GM12874 (cell line): ENCODE measurements at regions not wholly inside any gene's neighbourhood (a gene's known extent, or its start where the extent isn't known, plus 50 kb on each side); places are given as distances from the start of the nearest gene placed in this dataset.

ENCODE experiments used
- TF ChIP-seq, protein P1 (sequence below): IDR thresholded peaks from 2 replicates; pipeline ENCODE4 v1.5.1; 2011; ENCODE audit warnings: low read depth, mild to moderate bottlenecking, control low read depth, low read length, moderate library complexity; ENCODE audit not compliant: insufficient read depth

- TF ChIP-seq, protein P1, sequence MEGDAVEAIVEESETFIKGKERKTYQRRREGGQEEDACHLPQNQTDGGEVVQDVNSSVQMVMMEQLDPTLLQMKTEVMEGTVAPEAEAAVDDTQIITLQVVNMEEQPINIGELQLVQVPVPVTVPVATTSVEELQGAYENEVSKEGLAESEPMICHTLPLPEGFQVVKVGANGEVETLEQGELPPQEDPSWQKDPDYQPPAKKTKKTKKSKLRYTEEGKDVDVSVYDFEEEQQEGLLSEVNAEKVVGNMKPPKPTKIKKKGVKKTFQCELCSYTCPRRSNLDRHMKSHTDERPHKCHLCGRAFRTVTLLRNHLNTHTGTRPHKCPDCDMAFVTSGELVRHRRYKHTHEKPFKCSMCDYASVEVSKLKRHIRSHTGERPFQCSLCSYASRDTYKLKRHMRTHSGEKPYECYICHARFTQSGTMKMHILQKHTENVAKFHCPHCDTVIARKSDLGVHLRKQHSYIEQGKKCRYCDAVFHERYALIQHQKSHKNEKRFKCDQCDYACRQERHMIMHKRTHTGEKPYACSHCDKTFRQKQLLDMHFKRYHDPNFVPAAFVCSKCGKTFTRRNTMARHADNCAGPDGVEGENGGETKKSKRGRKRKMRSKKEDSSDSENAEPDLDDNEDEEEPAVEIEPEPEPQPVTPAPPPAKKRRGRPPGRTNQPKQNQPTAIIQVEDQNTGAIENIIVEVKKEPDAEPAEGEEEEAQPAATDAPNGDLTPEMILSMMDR = no peak
Measured at GRCh38 chr2:79428745-79429144, 84.1 kb upstream of the CTNNA2 start.

DNA sequence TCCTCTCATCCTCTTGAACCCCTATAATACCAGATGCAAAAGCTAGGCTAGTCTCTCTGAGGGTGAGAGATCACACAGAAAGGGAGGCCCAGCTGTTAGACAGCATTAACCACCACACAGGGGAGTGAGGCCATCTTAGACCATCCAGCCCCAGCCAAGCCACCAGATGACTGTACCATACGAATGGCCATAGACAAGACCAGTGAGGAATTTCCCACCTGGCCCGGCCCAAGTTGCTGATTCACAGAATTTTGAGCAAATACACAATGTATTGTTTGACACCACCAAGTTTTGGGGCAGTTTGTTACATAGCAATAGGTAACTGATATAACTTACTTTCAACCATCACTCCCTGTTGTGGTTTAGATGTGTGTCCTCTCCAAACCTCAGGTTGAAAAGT is 98.2 kb upstream of the CTNNA2 start:
- TF ChIP-seq, protein P1 = no peak

GRCh38 chr2:79394485-79394859 is 118.4 kb upstream of the CTNNA2 start:
- TF ChIP-seq, protein P1 = no peak

DNA sequence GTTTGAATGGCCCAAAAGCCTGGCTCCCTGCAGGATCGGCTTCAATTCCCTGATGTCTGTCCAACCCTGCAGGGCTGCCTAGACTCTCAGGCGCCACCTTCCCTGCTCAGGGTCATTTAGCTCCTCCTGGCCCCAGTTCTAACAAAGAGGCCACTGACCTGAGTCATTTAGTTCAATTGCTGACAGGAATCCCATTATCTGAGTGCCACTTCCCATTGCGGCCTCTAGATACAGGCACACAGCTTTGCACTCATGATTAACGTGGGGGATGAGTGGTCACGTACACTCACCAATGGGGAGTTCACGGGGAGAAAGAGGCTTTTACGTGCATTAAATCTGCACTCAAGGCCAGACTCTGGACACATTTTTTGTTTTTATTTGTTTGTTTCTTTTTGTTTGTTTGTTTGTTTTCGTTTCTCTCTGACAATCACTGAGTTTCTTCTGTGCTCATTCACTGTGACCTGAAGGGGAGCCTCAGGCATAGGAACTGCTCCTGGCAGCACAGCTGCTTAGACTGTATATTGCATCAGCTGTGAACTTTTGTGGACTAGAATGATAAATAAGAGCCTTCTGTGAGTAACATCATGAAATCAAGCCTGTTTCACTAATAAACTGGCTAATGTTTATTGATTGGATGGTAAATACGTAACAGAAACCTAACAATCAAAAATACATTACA is 118.9 kb upstream of the CTNNA2 start:
- TF ChIP-seq, protein P1 = no peak

DNA sequence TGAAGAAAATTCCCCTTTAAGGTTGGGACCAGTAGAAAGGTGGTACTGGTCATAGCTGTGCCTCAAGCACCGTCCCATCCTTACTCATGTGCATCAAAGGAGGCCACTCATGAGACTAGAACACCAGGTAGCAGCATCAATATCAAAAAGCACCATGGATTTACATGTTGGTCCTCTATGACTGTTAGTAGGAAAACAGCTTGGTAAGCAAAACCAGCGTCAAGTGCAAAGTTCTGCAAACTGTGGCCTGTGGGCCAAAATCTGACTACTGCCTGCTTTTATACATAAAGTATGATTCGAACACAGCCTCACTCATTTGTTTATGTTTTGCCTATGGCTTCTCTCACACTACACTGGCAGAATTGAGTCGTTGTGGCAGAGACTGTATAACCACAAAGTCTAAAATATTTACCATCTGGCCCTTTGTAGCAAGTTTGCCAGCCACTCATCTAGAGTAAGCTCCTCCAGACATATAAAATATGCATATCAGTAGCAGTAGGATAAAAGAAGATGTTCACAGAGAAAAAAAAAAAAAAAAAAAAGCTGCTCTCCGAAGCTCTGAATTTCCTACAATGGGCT is 119.7 kb upstream of the CTNNA2 start:
- TF ChIP-seq, protein P1 = no peak

- TF ChIP-seq, protein P1 = no peak
Measured at GRCh38 chr2:79389481-79389880, 123.4 kb upstream of the CTNNA2 start.

GRCh38 chr2:79388024-79388423 is 124.8 kb upstream of the CTNNA2 start:
- TF ChIP-seq, protein P1 = no peak
